Dermis blood vessel endothelial cell (primary cell): ENCODE measurements at regions not wholly inside any gene's neighbourhood (a gene's known extent, or its start where the extent isn't known, plus 50 kb on each side); places are given as distances from the start of the nearest gene placed in this dataset.
A peak's percentile ranks its signal among the peaks of the same experiment; 100 is the strongest.
"Not testable (repeated sequence)": the region's sequence is repeated elsewhere in the genome, so short reads cannot be mapped to it uniquely, and the experiment has no call there.

Source experiments
- DNase-seq: peaks from one replicate; pipeline ENCODE4 v3.0.0; 2010

- not testable (repeated sequence) for DNase-seq
These were observed 244.5 kb upstream of the TRIB2 start for GRCh38 chr2:12472265-12472664.

GRCh38 chr2:12478151-12479064 is 238.3 kb upstream of the TRIB2 start:
- no peak for DNase-seq

- peak; percentile 33 for DNase-seq
These were observed 237.6 kb upstream of the TRIB2 start for GRCh38 chr2:12479065-12479601.

- peak; percentile 55 for DNase-seq
These were observed 232.1 kb upstream of the TRIB2 start for GRCh38 chr2:12484536-12485115.

- no peak for DNase-seq
These were observed 230.3 kb upstream of the TRIB2 start for GRCh38 chr2:12486205-12487118.

GRCh38 chr2:12487253-12488004 is 229.3 kb upstream of the TRIB2 start:
- no peak for DNase-seq

- no peak for DNase-seq
These were observed 228.1 kb upstream of the TRIB2 start for GRCh38 chr2:12488352-12489318.

- no peak for DNase-seq
These were observed 226.1 kb upstream of the TRIB2 start for GRCh38 chr2:12490641-12491040.

GRCh38 chr2:12492360-12492759 is 224.4 kb upstream of the TRIB2 start:
- not testable (repeated sequence) for DNase-seq

- DNase-seq: peak; percentile 30
These were observed 223.7 kb upstream of the TRIB2 start for GRCh38 chr2:12493031-12493513.

- DNase-seq: no peak
These were observed 221.4 kb upstream of the TRIB2 start for GRCh38 chr2:12495247-12495868.

GRCh38 chr2:12498286-12498685 is 218.4 kb upstream of the TRIB2 start:
- no peak for DNase-seq

- peak; percentile 28 for DNase-seq
These were observed 218.0 kb upstream of the TRIB2 start for GRCh38 chr2:12498704-12499103.

GRCh38 chr2:12500899-12501298 is 215.8 kb upstream of the TRIB2 start:
- DNase-seq: no peak

- peak; percentile 49 for DNase-seq
These were observed 215.1 kb upstream of the TRIB2 start for GRCh38 chr2:12501469-12502158.

- DNase-seq: no peak
These were observed 214.0 kb upstream of the TRIB2 start for GRCh38 chr2:12502759-12503158.

GRCh38 chr2:12504443-12504842 is 212.3 kb upstream of the TRIB2 start:
- DNase-seq: peak; percentile 35

GRCh38 chr2:12506846-12507245 is 209.9 kb upstream of the TRIB2 start:
- DNase-seq: no peak

GRCh38 chr2:12507295-12507694 is 209.4 kb upstream of the TRIB2 start:
- DNase-seq: no peak
